ENCODE measurements at regions not wholly inside any gene's neighbourhood (a gene's known extent, or its start where the extent isn't known, plus 50 kb on each side); places are given as distances from the start of the nearest gene placed in this dataset.

GRCh38 chr3:71881041-71881440 is 96.1 kb upstream of the PROK2 start:
- no peak for DNase-seq (ENCODE audit: low read depth)

- no peak for DNase-seq (ENCODE audit: low read depth)
These were observed 94.1 kb upstream of the PROK2 start for GRCh38 chr3:71879089-71879488.

- DNase-seq (ENCODE audit: low read depth) = no peak
These were observed 91.5 kb upstream of the PROK2 start for GRCh38 chr3:71876135-71877105.

GRCh38 chr3:71875461-71875947 is 90.6 kb upstream of the PROK2 start:
- peak; percentile 51 for DNase-seq (ENCODE audit: low read depth)

GRCh38 chr3:71874618-71875017 is 89.7 kb upstream of the PROK2 start:
- no peak for DNase-seq (ENCODE audit: low read depth)

- DNase-seq (ENCODE audit: low read depth) = no peak
These were observed 88.2 kb upstream of the PROK2 start for GRCh38 chr3:71873093-71873611.

GRCh38 chr3:71872256-71872655 is 87.3 kb upstream of the PROK2 start:
- no peak for DNase-seq (ENCODE audit: low read depth)

- DNase-seq (ENCODE audit: low read depth) = no peak
These were observed 86.1 kb upstream of the PROK2 start for GRCh38 chr3:71870966-71871512.

GRCh38 chr3:71868876-71869275 is 83.9 kb upstream of the PROK2 start:
- DNase-seq (ENCODE audit: low read depth) = no peak

- DNase-seq (ENCODE audit: low read depth) = no peak
These were observed 80.8 kb upstream of the PROK2 start for GRCh38 chr3:71865727-71866126.

GRCh38 chr3:71863563-71864190 is 78.7 kb upstream of the PROK2 start:
- no peak for DNase-seq (ENCODE audit: low read depth)

GRCh38 chr3:71862371-71863140 is 77.6 kb upstream of the PROK2 start:
- DNase-seq (ENCODE audit: low read depth) = no peak

- no peak for DNase-seq (ENCODE audit: low read depth)
These were observed 74.2 kb upstream of the PROK2 start for GRCh38 chr3:71859123-71859519.

GRCh38 chr3:71858503-71859122 is 73.7 kb upstream of the PROK2 start:
- no peak for DNase-seq (ENCODE audit: low read depth)

GRCh38 chr3:71857956-71858355 is 73.0 kb upstream of the PROK2 start:
- no peak for DNase-seq (ENCODE audit: low read depth)

- DNase-seq (ENCODE audit: low read depth) = no peak
These were observed 69.8 kb upstream of the PROK2 start for GRCh38 chr3:71854706-71855105.

GRCh38 chr3:71854096-71854495 is 69.1 kb upstream of the PROK2 start:
- DNase-seq (ENCODE audit: low read depth) = no peak

GRCh38 chr3:71851878-71852277 is 66.9 kb upstream of the PROK2 start:
- no peak for DNase-seq (ENCODE audit: low read depth)

- no peak for DNase-seq (ENCODE audit: low read depth)
These were observed 65.7 kb upstream of the PROK2 start for GRCh38 chr3:71850654-71851053.

- DNase-seq (ENCODE audit: low read depth) = no peak
These were observed 64.7 kb upstream of the PROK2 start for GRCh38 chr3:71849681-71850080.

- DNase-seq (ENCODE audit: low read depth) = no peak
These were observed 62.8 kb upstream of the PROK2 start for GRCh38 chr3:71847794-71848193.

Data from activated T-helper 1 cell treated with Interleukin-2 at 50 U/mL for 16 hours (primary cell).